ENCODE measurements at regions not wholly inside any gene's neighbourhood (a gene's known extent, or its start where the extent isn't known, plus 50 kb on each side); places are given as distances from the start of the nearest gene placed in this dataset.

- TF ChIP-seq CTCF (IDR thresholded peaks at IDR 0.05), result no peak
- TF ChIP-seq POLR2A (IDR thresholded peaks at IDR 0.05), result no peak
Measured at GRCh38 chr15:59923508-59923907, 80.6 kb upstream of the FOXB1 start.

Measured in adrenal gland (tissue), 5 donors.